H1 (cell line): ENCODE measurements at regions not wholly inside any gene's neighbourhood (a gene's known extent, or its start where the extent isn't known, plus 50 kb on each side); places are given as distances from the start of the nearest gene placed in this dataset.
"Not testable (repeated sequence)": the region's sequence is repeated elsewhere in the genome, so short reads cannot be mapped to it uniquely, and the experiment has no call there.

ENCODE experiments used
- CTCF ChIA-PET: fragments of 300-600 bp; sonication (Branson Sonifier 250); formaldehyde crosslinking; loops from one replicate; lab custom pipeline; 2021; ENCODE audit not compliant: partially characterized antibody; lab: Charles Lee
- POLR2A ChIA-PET: fragments of 300-600 bp; sonication (Branson Sonifier 250); formaldehyde crosslinking; loops from one replicate; lab custom pipeline; 2021; ENCODE audit warnings: inconsistent platforms; ENCODE audit not compliant: partially characterized antibody; lab: Charles Lee
- DNase-seq, 2 experiments: peaks; one replicate each; pipeline versions ENCODE4 v3.0.0 to v3.0.0-alpha.2; 2010 to 2022; ENCODE audit warnings: low spot score in 2 of 2, low read depth in 1 of 2, mixed read lengths in 1 of 2
- FAIRE-seq: peaks from 2 replicates; lab custom pipeline; 2011; peaks lifted over from hg19 to GRCh38; lab: Jason Lieb, UNC
- H2AFZ ChIP-seq: 2 replicates; pipeline ENCODE4 v1.8.1; 2012; ENCODE audit warnings: low read length, inconsistent platforms
- H2AK5ac ChIP-seq: 2 replicates; pipeline ENCODE4 v1.6.1; 2013; ENCODE audit warnings: low read depth, low read length
- H2BK120ac ChIP-seq: replicated peaks from 2 replicates; pipeline ENCODE3; 2013; ENCODE audit warnings: low read depth, low read length, inconsistent platforms
- H2BK12ac ChIP-seq: 2 replicates; pipeline ENCODE4 v1.6.1; 2013; ENCODE audit warnings: low read depth, low read length
- H2BK15ac ChIP-seq: 2 replicates; pipeline ENCODE4 v1.6.1; 2013; ENCODE audit warnings: low read length
- H2BK20ac ChIP-seq: 2 replicates; pipeline ENCODE4 v1.6.1; 2013; ENCODE audit warnings: low read length
- H2BK5ac ChIP-seq: 2 replicates; pipeline ENCODE4 v1.6.1; 2013; ENCODE audit warnings: low read depth, low read length
- H3K14ac ChIP-seq: 2 replicates; pipeline ENCODE4 v1.6.1; 2013; ENCODE audit warnings: inconsistent platforms; ENCODE audit not compliant: insufficient read length
- H3K18ac ChIP-seq: 2 replicates; pipeline ENCODE4 v1.6.1; 2013; ENCODE audit warnings: low read length; ENCODE audit errors: extremely low read depth
- H3K23ac ChIP-seq: 2 replicates; pipeline ENCODE4 v1.6.1; 2013; ENCODE audit warnings: inconsistent platforms; ENCODE audit not compliant: insufficient read length
- H3K23me2 ChIP-seq: 2 replicates; pipeline ENCODE4 v1.6.1; 2013; ENCODE audit warnings: low read depth, low read length
- H3K27ac ChIP-seq: 2 replicates; pipeline ENCODE4 v1.6.1; 2011; ENCODE audit warnings: low read depth, low read length, inconsistent platforms
- H3K27me3 ChIP-seq, 4 experiments: replicated peaks in 1 of 4; 1 replicate in 1 of 4; 2 replicates in 3 of 4; pipeline versions ENCODE4 v1.6.1 to v1.8.1; 2011 to 2013; ENCODE audit warnings: low read length in 3 of 4, mild to moderate bottlenecking in 3 of 4, inconsistent platforms in 2 of 4, mixed read lengths in 2 of 4, moderate library complexity in 1 of 4; ENCODE audit not compliant: control insufficient read depth in 3 of 4, insufficient read depth in 3 of 4; ENCODE audit errors: extremely low read depth in 1 of 4
- H3K36me3 ChIP-seq, 4 experiments: 2 replicates each; pipeline versions ENCODE4 v1.6.1 to v1.8.1; 2011 to 2013; ENCODE audit warnings: mild to moderate bottlenecking in 4 of 4, low read length in 3 of 4, moderate library complexity in 2 of 4, control low read depth in 1 of 4, inconsistent platforms in 1 of 4; ENCODE audit not compliant: insufficient read depth in 4 of 4, control insufficient read depth in 2 of 4
- H3K4ac ChIP-seq: replicated peaks from 2 replicates; pipeline ENCODE3; 2013; ENCODE audit warnings: low read length, low read depth, mixed read lengths, inconsistent platforms; ENCODE audit not compliant: insufficient read length
- H3K4me1 ChIP-seq, 4 experiments: replicated peaks in 1 of 4; 1 replicate in 1 of 4; 2 replicates in 3 of 4; pipeline versions ENCODE4 v1.6.1 to v1.8.1; 2011 to 2013; ENCODE audit warnings: low read length in 3 of 4, inconsistent platforms in 2 of 4, mixed read lengths in 1 of 4; ENCODE audit not compliant: insufficient read depth in 4 of 4, control insufficient read depth in 3 of 4
- H3K4me2 ChIP-seq, 2 experiments: 2 replicates each; pipeline versions ENCODE4 v1.6.1 to v1.8.1; 2011 to 2013; ENCODE audit warnings: low read depth in 2 of 2, low read length in 2 of 2, control low read depth in 1 of 2, inconsistent platforms in 1 of 2, mild to moderate bottlenecking in 1 of 2; ENCODE audit not compliant: insufficient read depth in 1 of 2
- H3K4me3 ChIP-seq, 4 experiments: fragments of 200-600, 300-600 bp in 1 of 4; sonication (generic), shearing (Covaris generic), sonication (Bioruptor Twin) in 1 of 4; 2 replicates each; pipeline versions ENCODE4 v1.5.1 to v1.8.1; 2011 to 2016; ENCODE audit warnings: low read length in 4 of 4, low read depth in 3 of 4, control low read depth in 2 of 4, inconsistent platforms in 2 of 4, mild to moderate bottlenecking in 2 of 4, mixed read lengths in 1 of 4, moderate library complexity in 1 of 4; ENCODE audit not compliant: insufficient read depth in 2 of 4; ENCODE audit errors: extremely low read depth in 1 of 4
- H3K56ac ChIP-seq: replicated peaks from 2 replicates; pipeline ENCODE3; 2013; ENCODE audit warnings: low read depth, mild to moderate bottlenecking, mixed read lengths, low read length, inconsistent platforms; ENCODE audit not compliant: insufficient read length
- H3K79me1 ChIP-seq: 2 replicates; pipeline ENCODE4 v1.6.1; 2013; ENCODE audit warnings: low read depth, low read length, control low read depth
- H3K79me2 ChIP-seq, 2 experiments: 2 replicates each; pipeline versions ENCODE4 v1.6.1 to v1.8.1; 2012 to 2013; ENCODE audit warnings: low read length in 2 of 2, mild to moderate bottlenecking in 2 of 2, inconsistent platforms in 1 of 2; ENCODE audit not compliant: insufficient read depth in 2 of 2, control insufficient read depth in 1 of 2
- H3K9ac ChIP-seq, 4 experiments: replicated peaks in 1 of 4; 1 replicate in 1 of 4; 2 replicates in 3 of 4; pipeline versions ENCODE4 v1.6.1 to v1.8.1; 2011 to 2013; ENCODE audit warnings: low read depth in 3 of 4, low read length in 3 of 4, control low read depth in 2 of 4, mild to moderate bottlenecking in 2 of 4, moderate library complexity in 2 of 4, inconsistent platforms in 1 of 4; ENCODE audit errors: extremely low read depth in 1 of 4
- H3K9me3 ChIP-seq, 2 experiments: 2 replicates each; pipeline versions ENCODE4 v1.6.1 to v1.8.1; 2012 to 2013; ENCODE audit warnings: mild to moderate bottlenecking in 2 of 2, moderate library complexity in 2 of 2, control low read depth in 1 of 2, inconsistent platforms in 1 of 2, low read depth in 1 of 2, low read length in 1 of 2, mixed read lengths in 1 of 2; ENCODE audit not compliant: insufficient read depth in 2 of 2
- H4K20me1 ChIP-seq, 2 experiments: replicated peaks in 1 of 2; 2 replicates each; pipeline versions ENCODE3 to v1.8.1; 2011 to 2013; ENCODE audit warnings: inconsistent platforms in 2 of 2, low read length in 2 of 2, mild to moderate bottlenecking in 1 of 2; ENCODE audit not compliant: insufficient read depth in 2 of 2, control insufficient read depth in 1 of 2
- H4K5ac ChIP-seq: 2 replicates; pipeline ENCODE4 v1.6.1; 2013; ENCODE audit warnings: low read length, low read depth, mixed read lengths, inconsistent platforms; ENCODE audit not compliant: insufficient read length
- H4K8ac ChIP-seq: 2 replicates; pipeline ENCODE4 v1.8.0; 2013; ENCODE audit warnings: mild to moderate bottlenecking, moderate library complexity, low read length, inconsistent platforms; ENCODE audit not compliant: insufficient read depth; ENCODE audit errors: extremely low read depth
- H4K91ac ChIP-seq: replicated peaks from 2 replicates; pipeline ENCODE3; 2013; ENCODE audit warnings: low read length, mixed read lengths, inconsistent platforms; ENCODE audit not compliant: insufficient read length
- SAP30 ChIP-seq: fragments of 300-600 bp; sonication (generic); IDR thresholded peaks from 2 replicates; pipeline ENCODE4 v1.7.1; 2012; ENCODE audit warnings: low read length, moderate library complexity, mild to moderate bottlenecking, inconsistent platforms; ENCODE audit not compliant: insufficient read depth, insufficient replicate concordance

GRCh38 chr15:81887912-81888311 lies 157.9 kb downstream of the MEX3B start (continued):
- no peak for TF ChIP-seq SAP30

- H3K18ac ChIP-seq = not testable (repeated sequence)
These were observed 158.6 kb downstream of the MEX3B start for GRCh38 chr15:81887188-81887587.

More at GRCh38 chr15:81887188-81887587, 158.6 kb downstream of the MEX3B start:
- H3K9me3 ChIP-seq, H3K4me2 ChIP-seq, H3K79me1 ChIP-seq, H3K27ac ChIP-seq, H3K23ac ChIP-seq, H3K56ac ChIP-seq, H2BK12ac ChIP-seq, H4K8ac ChIP-seq, FAIRE-seq, CTCF ChIA-PET, H2AK5ac ChIP-seq, H2BK20ac ChIP-seq, H3K4me3 ChIP-seq, H3K27me3 ChIP-seq, H3K4me1 ChIP-seq, H4K20me1 ChIP-seq, H2BK120ac ChIP-seq, H3K4ac ChIP-seq, DNase-seq, H3K14ac ChIP-seq, H3K23me2 ChIP-seq, H2AFZ ChIP-seq, H4K5ac ChIP-seq, H3K9ac ChIP-seq, H2BK15ac ChIP-seq, H3K79me2 ChIP-seq, H3K36me3 ChIP-seq, H4K91ac ChIP-seq, H2BK5ac ChIP-seq: not testable (repeated sequence)
- POLR2A ChIA-PET = interaction anchor here (0.6 kb wide), 1 partner anchor 195 kb away, joined by 3 read pairs; no protein-coding TSS in a partner anchor
